ENCODE measurements at regions not wholly inside any gene's neighbourhood (a gene's known extent, or its start where the extent isn't known, plus 50 kb on each side); places are given as distances from the start of the nearest gene placed in this dataset.

DNA sequence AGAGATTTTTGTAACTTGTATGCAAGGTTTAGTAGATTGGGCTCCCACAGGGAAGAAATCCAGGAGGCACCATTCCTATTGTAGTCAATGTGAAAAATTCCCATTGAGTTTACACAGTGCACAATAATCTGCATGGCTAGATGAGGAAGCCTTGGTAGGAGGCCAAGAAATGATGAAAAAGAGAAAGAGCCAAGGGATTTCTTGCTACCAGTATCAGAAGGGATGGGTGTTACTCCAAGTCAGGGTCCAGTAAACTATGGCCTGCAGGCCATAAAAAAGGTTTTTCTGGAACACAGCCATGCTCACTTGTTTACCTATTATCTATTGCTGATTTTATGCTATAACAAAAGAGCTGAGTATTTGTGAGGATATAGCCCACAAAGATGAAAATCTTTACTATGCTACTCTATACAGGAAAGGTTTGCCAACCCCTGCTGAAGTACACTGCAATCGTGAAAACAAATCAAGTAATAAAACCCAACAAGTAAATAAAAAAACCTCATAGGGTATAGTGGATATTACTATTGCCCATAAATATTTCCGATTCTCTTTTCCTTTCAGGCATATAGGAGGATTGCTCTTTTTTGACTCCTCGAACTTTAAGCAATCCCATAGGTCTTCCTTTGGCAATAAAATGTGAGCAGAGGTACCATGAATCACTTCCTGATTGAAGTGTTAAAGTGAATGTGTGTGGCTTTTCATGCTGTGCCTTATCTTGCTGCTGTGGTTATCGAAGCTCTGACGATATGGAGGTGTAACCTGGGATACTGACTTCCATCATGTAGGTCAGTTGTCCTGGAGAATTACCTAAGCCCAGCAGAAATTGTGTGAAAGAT lies 256.3 kb upstream of the MAGI2 start:
- Histone ChIP-seq H3K27ac (no peak overlapping the region), H3K9me3 (no peaks in the 10 kb centered on the region), H3K4me3 (no peak overlapping the region), H3K27me3 (ENCODE audit: low read depth) (no peaks in the 10 kb centered on the region), H3K4me1 (no peaks in the 10 kb centered on the region), H3K36me3 (no peaks in the 10 kb centered on the region)
- ATAC-seq (no peak), DNase-seq (no peak)
- TF ChIP-seq, protein P1, sequence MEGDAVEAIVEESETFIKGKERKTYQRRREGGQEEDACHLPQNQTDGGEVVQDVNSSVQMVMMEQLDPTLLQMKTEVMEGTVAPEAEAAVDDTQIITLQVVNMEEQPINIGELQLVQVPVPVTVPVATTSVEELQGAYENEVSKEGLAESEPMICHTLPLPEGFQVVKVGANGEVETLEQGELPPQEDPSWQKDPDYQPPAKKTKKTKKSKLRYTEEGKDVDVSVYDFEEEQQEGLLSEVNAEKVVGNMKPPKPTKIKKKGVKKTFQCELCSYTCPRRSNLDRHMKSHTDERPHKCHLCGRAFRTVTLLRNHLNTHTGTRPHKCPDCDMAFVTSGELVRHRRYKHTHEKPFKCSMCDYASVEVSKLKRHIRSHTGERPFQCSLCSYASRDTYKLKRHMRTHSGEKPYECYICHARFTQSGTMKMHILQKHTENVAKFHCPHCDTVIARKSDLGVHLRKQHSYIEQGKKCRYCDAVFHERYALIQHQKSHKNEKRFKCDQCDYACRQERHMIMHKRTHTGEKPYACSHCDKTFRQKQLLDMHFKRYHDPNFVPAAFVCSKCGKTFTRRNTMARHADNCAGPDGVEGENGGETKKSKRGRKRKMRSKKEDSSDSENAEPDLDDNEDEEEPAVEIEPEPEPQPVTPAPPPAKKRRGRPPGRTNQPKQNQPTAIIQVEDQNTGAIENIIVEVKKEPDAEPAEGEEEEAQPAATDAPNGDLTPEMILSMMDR (IDR thresholded peaks at IDR 0.05): no peak
- intact Hi-C loops (cut with DNase I): no loop called here

GRCh38 chr7:79702116-79702515 lies 248.6 kb upstream of the MAGI2 start:
- TF ChIP-seq, protein P1 (IDR thresholded peaks at IDR 0.05): no peak
- no peak overlapping the region for H3K27ac ChIP-seq
- no peaks in the 10 kb centered on the region for H3K27me3 ChIP-seq (ENCODE audit: low read depth)
- DNase-seq (no peak), ATAC-seq (no peak)
- no peaks in the 10 kb centered on the region for H3K36me3 ChIP-seq
- H3K4me3 ChIP-seq: no peak overlapping the region
- no peaks in the 10 kb centered on the region for H3K9me3 ChIP-seq
- intact Hi-C loops (cut with DNase I): no loop called here
- no peaks in the 10 kb centered on the region for H3K4me1 ChIP-seq

DNA sequence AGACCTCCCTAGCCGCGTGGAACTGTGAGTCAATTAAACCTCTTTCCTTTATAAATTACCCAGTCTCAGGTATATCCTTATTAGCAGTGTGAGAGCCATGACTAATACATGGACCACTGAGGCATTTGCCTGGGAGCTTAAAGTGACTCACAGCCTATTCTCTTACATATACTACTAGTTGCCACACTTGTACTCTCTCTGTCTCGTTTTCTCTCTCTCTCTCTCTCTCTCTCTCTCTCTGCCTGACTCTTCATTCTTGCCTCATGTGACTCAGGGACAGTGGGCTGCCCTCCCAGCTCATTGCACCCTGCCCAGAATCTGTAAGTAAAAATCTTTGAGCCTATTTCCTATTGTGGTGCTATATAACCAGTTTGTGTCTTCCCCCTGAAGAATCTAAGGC lies 238.5 kb upstream of the MAGI2 start:
- H3K4me1 ChIP-seq: no peaks in the 10 kb centered on the region
- H3K27me3 ChIP-seq (ENCODE audit: low read depth): no peaks in the 10 kb centered on the region
- H3K36me3 ChIP-seq: no peaks in the 10 kb centered on the region
- no peak overlapping the region for H3K27ac ChIP-seq
- intact Hi-C loops (cut with DNase I): no loop called here
- ATAC-seq (no peak), DNase-seq (no peak)
- no peak overlapping the region for H3K4me3 ChIP-seq
- TF ChIP-seq, protein P1 (IDR thresholded peaks at IDR 0.05): no peak
- H3K9me3 ChIP-seq: no peaks in the 10 kb centered on the region

GRCh38 chr7:79691074-79691473 lies 237.6 kb upstream of the MAGI2 start:
- DNase-seq (no peak), ATAC-seq (no peak)
- H3K27ac ChIP-seq: no peak overlapping the region
- H3K9me3 ChIP-seq: no peaks in the 10 kb centered on the region
- intact Hi-C loops (cut with DNase I): no loop called here
- no peaks in the 10 kb centered on the region for H3K4me1 ChIP-seq
- no peak overlapping the region for H3K4me3 ChIP-seq
- TF ChIP-seq, protein P1 (IDR thresholded peaks at IDR 0.05): no peak
- no peaks in the 10 kb centered on the region for H3K27me3 ChIP-seq (ENCODE audit: low read depth)
- no peaks in the 10 kb centered on the region for H3K36me3 ChIP-seq

DNA sequence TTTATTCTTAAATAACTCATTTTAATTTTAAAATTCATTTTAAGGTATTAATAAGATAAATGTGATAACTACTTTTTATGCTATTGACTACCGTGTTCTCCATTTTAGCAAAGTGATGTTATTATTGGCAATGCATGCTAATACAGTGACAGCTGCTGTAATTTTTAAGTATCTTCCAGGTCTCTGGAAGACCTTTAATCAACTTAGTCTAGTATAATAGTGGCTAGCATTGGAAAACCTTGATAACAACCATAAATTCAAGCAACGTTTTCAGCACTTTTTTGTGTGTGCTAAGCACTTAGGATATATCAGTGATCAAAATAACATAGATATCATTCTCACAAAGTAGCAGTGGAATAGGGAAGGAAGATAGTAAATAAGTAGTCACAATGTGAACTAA lies 230.9 kb upstream of the MAGI2 start:
- H3K36me3 ChIP-seq: no peaks in the 10 kb centered on the region
- H3K4me3 ChIP-seq: no peak overlapping the region
- intact Hi-C loops (cut with DNase I): no loop called here
- DNase-seq (no peak), ATAC-seq (no peak)
- H3K4me1 ChIP-seq: no peaks in the 10 kb centered on the region
- H3K27me3 ChIP-seq (ENCODE audit: low read depth): no peaks in the 10 kb centered on the region
- TF ChIP-seq, protein P1 (IDR thresholded peaks at IDR 0.05): no peak
- H3K27ac ChIP-seq: no peak overlapping the region
- no peaks in the 10 kb centered on the region for H3K9me3 ChIP-seq

All from lower lobe of right lung (tissue), 2 donors.